GM03348 (cell line): ENCODE measurements at regions not wholly inside any gene's neighbourhood (a gene's known extent, or its start where the extent isn't known, plus 50 kb on each side); places are given as distances from the start of the nearest gene placed in this dataset.
"Not testable (repeated sequence)": the region's sequence is repeated elsewhere in the genome, so short reads cannot be mapped to it uniquely, and the experiment has no call there.

Experiments
- DNase-seq: peaks from one replicate; pipeline ENCODE4 v3.0.0; 2012; ENCODE audit warnings: low spot score

DNA sequence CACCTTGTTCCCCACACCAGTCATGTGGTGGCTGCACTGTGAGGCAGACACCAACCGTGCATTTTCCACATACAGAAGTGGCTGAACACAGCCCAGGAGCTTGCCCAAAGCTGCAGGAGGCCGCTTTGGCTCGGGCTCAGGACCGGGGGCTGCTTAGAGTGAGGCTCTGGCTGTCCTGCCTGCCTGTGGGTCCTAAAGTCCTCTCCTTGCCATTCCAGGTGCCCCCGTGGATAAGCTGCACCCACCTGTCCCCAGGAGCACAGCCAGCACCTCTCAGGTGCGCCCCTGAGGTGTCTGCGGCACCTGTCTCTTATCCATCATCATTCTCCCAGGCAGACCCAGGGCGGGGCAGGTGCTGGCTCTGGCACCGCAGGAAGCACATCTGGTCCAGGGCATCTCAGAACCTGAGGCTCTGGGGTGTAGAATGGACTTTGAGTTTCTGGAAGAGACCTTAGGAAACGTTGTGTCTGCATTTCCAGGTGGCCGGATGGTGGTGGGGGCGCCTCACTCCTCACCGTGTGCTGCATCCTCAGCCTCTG lies 180.5 kb upstream of the ZNF469 start:
- no peak for DNase-seq

DNA sequence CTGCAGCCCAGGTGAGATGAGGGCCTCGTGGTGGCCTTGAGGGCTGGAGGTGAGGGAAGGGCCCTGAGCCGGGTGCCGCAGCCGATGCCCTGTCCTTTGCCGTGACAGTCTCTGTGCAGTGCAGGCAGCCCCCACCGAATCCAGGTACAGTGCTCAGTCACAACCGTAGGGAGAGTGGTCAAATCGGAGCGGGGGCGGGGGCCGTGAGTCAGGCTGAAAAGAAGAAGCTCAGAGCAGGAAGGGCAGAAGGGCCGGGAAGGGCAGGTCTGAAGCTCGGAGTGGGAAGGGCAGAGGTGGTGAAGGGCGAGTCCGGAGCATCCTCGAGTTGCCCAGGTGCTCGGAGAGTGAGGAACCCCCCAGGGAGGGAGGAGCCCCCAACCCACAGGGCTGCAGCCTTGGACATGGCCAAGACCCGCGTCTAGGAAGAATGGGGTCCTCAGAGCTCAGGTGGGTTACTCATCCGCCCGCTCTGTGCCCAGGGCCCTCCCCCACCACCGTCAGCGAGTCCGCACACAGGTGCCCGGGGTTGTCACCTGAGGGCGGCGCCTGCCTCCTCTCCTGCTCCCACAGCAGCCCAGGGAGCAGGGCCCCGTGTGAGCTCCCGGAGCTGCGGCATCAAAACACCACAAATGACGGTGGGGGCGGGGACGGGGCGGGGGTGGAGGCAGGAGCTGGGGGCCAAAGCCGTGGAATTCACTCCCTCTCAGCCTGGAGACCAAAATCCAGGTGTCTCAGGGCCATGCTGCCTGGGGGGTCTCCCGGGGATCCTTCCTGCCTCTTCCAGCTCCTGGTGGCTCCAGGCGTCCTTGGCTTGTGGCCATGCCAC lies 179.7 kb upstream of the ZNF469 start:
- DNase-seq: not testable (repeated sequence)

DNA sequence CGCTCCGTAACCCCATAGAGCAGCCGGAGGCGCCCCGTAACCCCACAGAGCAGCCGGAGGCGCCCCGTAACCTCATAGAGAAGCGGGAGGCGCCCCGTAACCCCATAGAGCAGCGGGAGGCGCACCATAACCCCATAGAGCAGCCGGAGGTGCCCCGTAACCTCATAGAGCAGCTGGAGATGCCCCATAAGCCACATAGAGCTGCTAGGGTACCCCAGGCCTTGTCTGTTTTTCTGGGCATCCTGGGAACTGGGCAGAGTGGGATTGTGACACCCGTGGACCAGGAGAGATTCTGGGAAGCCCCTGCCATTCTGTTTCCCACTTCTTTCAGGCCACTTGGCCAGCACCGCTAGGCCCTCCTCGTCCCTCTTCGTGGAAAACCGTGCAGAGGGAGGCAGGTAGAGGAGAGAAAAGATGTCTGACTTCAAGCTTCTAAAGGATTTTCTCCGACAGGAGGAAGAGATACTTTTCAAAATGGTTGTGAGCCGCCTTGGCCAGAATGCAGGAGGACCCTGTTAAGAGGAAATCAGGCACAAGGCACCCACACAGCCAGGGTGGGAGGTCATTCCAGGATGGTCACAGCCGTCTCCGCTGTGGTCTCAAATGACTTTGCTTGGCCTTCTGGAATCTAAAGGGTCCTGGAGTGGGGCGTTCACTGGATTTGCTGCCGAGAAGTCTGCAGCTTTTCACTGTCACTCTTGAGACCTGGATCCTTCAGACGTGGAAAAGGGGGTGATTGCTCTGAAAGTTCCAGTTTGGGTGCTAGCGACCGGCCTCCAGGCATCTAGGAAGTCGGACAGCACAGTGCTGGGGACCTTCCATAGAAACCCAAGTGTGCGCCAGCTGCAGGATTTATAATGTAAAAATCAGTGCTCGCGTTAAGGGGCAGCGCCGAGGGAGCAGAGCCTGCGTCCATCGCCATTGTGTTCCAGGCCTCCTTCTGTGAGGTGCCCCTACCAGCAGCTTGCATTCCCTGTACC lies 178.3 kb upstream of the ZNF469 start:
- not testable (repeated sequence) for DNase-seq

DNA sequence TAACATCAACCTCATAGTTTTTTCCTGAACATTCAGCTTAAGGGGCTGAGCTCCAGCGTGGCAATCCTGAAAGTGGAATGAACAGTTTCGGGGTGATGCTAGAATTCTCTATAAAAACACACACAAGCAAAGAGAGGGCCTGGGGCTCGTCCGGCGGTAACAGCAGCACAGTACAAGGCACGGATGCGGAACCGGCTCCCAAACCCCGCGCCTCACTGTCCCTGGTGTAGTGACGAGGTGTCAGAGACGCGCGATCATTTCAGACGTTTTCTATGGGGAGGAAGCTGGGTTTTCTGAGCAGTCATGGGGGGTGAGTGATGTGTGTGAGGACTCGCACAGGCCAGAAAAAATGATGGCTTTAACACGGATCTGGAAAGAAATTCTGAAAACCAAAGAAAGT lies 177.3 kb upstream of the ZNF469 start:
- not testable (repeated sequence) for DNase-seq

DNA sequence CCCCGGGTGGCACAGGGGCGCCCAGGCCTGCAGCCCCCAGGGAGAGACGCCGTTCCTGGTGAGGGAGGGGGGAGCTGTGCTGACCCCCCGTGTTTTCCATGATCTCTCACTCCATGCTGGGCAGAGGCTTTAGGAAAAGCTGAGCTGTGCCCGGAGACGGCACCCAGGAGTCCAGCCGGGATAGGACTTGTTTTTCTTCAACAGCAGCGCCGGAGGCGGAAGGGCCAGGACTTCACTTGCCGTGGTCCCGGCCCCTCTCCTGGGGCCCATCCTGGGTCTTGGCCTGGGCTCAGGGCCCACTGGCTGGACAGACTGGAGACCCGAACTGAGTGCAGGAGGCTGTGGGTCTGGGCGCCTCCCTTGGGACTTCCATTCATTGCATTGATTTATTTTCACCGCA lies 176.8 kb upstream of the ZNF469 start:
- not testable (repeated sequence) for DNase-seq

DNA sequence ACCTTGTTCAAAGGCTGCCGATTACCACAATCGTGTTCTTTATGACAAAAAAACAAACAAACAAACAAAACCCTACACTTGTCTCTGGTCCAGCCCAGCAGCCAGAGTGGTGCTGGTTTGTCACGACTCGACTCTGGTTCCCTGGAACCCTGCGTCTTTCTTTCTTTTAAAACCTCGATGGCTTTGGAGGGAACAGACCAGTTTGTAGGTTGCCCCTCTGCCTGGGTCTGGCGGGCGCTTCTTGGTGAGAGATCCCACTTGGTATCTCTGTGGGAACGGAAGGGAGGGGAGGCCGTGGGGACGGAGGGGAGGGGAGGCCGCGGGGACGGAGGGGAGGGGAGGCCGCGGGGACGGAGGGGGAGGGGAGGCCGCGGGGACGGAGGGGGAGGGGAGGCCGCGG lies 176.2 kb upstream of the ZNF469 start:
- not testable (repeated sequence) for DNase-seq

DNA sequence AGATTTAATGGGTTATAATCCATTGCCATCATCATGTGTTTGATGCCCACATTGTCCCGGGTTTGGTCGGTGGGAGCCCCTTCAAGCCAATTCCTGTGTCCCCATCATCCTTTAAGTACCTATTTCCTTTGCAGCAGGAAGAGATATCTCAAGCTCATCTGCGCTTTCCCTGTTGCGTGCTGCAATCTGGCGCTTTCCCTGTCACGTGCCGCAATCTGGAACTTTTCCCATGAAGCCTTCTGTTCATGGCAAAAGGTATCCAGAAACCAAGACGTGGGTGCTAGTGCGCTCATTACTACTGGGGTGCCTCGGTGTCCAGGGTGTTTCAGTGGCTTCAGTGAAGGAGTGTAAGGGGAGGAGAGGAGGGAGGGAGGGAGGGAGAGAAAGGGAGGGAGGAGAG lies 174.6 kb upstream of the ZNF469 start:
- DNase-seq: no peak

DNA sequence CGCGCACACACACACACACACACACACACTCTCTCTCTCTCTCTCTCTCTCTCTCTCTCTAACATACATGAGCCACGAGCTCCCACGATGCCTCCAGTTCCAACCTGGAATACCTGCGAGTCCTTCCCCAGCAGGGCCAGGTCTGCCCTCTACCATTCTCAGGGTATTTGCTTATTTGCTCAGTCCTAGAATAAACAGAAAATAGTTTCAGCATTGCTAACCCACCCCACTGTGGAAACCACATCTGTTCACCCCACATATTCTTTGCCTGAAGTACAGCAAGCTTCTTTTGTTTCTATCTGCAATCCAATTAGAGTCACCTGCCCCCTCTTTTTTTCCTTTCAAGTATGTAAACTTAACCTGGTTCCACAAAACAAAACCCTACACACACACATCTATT lies 174.0 kb upstream of the ZNF469 start:
- not testable (repeated sequence) for DNase-seq

DNA sequence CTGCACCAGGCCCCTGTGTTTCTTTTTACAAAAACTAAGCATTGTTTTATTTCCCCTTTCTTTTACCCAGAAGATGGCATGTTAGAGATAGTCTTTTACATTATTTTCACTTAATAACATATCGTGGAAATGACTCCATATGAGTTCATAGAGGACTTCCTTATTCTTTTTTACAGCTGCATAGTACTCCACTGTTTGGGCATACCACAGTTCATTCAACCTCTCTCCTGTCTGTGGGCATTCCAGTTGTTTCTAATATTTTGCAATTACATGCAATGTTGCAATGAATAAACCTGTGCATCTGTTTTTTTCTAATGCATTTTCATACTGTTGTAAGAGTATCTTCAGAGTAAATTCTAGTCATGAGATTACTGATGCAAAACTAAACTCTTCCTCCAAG lies 173.2 kb upstream of the ZNF469 start:
- DNase-seq: not testable (repeated sequence)

DNA sequence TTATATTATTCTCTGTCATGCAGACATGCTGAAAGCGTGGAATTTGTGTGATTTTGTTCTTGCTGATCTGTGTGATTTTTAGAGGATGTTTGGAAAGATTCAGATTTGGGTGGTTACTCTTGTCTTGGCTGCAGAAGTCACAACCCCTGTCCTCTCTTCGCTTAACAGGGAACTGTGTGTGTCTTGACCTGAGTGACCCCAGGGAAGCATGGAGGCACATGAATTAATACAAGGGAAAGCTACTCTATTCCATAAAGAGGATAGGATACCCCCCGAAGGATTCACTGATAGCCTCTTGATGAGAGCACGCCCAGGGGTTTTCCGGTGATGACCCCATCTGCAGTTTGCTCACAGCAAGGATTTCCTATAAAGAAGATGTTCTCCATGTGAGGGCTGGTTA lies 168.8 kb upstream of the ZNF469 start:
- not testable (repeated sequence) for DNase-seq

DNA sequence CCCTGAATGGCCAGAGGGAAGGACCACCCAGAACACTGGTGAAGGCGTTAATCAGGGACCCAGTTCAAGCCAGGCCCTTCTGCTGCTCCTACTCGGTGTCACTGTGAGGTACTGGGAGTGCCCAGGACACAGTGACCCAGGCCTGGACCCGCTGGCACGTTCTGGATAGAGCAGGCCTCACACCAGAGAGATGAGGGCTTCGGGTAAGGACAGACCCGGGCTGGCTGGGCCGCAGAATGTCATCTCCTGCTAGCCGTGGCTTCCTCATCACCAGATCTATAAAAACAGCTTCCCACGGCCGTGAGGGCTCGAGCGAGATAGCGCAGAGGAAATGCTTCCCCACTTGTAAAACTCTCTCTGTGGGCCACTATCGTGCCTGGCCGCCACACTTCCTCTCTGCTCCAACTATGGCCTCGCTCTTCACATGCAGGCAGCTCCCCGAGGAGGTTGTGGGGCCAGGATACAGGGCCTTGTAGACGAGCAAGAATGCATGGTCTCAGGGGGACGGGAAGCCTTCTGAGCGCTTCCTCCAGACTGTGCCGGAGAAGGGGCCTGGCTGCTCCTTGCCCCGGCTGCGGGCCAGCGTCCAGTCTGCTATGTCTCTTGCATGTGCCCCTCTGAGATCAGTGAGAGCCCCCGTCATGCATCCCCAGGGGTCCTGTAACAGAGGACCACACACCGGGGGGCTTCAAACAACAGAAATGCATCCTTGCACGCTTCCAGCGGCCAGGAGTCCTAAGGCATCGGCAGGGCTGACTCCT lies 161.6 kb upstream of the ZNF469 start:
- not testable (repeated sequence) for DNase-seq

DNA sequence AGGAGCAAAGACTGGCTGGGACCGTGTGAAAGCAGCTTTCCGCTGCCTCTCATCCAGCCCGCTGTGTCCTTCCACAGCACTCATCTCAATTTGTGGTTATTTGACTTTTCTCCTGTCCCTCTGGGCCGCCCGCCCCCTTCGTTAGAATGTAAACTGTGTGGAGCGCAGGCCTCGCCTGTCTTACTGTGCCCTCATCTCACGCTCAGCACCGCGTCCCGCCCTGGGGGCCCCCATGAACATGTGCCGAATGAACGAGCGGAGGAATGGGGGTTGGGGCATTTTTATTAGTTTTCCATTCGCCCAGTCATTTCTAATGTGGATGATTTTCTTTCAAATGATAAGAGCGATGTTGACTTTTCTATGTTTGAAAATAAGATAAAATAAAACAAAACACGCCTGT lies 159.1 kb upstream of the ZNF469 start:
- not testable (repeated sequence) for DNase-seq

DNA sequence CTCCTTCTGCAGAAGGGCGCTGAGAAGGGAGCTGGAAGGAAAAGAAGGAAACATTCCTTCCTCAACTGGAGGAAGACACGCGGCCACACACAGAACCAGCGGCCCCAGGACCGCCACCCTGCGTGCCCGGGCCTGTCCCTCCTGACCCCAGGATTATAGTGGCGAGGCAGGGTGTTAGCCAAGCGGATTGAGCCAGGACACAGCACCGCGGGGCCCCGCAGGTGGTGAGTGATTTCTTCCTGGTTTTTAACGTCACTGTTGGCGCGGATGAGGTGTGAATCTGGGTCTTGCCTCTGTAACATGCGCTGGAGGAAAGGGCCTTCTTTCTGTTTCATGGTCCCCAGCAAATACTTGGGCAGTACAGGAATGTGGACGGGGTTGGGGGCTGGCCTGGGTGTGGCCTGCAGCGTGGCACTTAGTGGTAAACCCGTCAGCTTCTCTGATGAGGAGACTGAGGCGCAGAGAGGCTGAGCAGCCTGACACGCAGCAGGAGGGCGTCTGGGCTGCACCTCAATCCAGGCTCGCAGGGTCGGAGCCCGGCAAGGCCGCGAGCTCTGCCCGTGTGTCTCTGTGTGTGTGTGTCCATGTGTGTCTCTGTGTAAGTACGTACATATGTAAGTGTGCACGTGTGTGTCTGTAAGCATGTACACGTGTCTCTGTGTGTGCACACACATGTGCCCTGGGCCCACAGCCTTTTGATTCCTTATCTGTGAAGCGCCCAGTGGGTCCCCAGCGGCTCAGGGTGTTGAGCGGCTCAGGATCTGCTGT lies 158.4 kb upstream of the ZNF469 start:
- DNase-seq: not testable (repeated sequence)

DNA sequence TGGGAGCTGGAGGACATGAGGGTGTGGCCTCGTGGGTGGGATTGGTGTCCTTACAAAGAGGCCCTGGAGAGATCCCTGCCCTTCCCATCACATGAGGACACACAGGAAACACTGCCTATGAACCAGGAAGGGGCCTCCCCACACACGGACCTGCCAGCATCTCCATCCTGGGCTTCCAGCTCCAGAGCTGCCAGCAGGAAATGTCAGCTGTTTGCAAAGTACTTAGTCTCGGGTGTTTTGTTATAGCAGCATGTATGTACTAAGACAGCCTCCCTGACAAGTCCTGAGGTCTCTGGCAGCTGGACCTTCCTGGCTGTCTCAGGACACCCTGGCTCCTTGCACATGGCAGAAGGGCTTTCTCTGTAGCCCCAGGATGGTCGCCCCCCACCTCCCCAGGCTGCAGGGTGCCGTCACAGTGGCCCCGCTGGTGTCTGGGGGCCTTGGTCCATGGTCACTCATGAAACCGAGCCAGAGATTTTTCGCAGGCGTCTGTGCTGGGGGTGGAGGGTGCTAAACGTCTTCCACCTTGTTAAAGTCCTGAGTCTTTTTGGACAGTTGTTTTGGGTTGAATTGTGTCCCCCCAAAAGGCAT lies 157.0 kb upstream of the ZNF469 start:
- DNase-seq: not testable (repeated sequence)

DNA sequence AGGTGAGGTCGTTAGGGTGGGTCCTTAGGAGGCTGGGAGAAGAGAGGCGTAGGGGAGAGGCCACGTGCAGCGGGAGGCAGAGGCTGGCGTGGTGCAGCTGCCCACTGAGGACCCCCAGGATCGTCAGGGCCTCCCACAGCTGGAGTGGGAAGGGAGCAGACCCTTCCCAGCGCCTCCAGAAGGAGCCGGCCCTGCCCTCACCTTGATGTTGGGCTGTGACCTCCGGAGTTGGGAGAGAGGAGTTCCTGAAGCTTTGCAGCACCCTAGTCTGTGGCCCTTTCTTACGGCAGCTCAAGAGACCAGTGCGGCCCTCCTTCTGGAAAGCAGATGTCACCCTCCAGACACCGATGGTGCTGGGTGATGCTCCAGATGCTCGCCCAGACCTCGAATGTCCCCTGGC lies 156.5 kb upstream of the ZNF469 start:
- not testable (repeated sequence) for DNase-seq

DNA sequence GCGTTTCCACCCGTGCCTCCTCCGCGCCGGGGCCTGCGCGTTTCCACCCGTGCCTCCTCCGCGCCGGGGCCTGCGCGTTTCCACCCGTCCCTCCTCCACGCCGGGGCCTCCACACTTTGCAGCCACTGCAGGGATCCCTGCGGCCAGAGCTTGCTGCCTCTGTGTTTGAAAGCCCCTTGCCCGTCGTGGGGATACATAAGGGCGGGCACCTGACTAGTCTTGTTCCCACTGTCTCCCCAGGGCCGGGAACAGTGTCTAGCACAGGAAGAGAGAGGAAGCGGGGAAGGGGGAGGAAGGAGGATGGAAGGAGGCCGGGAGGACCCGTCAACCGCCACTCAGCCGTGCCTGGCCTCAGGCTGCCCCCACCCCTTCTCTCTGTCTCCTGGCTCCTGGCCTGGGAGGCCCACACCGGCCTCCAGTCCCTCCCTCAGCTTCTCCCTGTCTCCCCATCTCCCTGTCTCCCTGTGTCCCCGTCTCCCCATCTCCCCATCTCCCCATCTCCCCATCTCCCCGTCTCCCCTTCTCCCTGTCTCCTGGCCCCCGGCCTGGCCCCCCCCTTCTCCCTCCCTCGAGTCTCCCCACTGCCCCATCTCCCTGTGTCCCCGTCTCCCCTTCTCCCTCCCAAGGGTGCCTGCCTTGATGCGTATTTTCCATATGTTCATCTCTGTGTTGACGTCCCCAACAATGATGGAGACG lies 155.6 kb upstream of the ZNF469 start:
- not testable (repeated sequence) for DNase-seq

DNA sequence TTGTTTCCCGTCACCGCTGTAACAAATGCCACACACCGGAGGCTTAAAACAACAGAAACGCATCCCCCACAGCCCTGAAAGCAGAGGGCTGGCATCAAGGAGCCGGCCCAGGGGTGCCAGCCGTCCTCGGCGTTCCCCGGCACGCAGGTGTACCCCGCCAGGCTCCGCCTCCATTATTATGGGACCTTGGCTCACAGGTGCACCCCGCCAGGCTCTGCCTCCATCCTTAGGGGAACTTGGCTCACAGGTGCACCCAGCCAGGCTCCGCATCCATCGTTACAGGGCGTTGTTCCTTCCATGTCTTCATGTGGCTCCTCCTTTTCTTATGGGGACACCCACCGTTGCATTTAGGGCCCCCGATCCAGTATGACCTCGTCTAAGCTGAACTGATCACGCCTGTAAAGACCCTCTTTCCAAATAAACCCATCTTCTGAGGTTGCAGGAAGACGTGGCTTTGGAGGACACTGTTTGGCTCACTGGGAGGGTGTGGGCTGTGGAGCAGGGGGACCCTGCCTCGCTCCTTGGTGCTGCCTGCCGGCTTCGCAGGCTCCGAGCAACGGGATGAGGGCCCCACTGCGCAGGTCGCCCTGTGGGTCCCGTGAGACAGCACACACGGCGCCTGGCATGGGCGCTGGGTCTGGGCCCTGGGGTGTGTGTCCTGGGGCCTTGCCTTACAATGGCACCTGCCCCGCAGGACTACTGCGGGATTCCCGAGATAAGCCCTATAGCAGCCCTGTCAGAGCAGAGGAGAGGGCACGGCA lies 154.9 kb upstream of the ZNF469 start:
- not testable (repeated sequence) for DNase-seq

DNA sequence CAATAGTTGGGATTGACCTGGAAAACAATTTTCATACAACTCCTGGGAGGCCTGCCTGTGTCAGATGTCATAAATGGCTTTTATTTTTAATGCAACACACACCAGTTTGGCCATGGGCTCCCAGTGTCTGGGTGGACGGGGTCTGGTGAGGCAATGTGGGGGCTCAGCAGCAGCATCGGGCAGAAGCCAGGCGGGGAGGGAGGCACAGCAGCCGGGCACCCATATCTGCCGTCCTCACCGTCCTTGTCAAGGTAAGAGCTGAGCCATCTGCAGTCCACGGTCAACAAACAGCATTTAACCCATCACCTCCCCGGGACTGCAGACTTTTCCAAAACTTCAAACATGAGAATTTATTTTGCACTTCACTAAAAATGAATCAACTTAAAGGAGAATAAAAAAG lies 154.0 kb upstream of the ZNF469 start:
- not testable (repeated sequence) for DNase-seq

DNA sequence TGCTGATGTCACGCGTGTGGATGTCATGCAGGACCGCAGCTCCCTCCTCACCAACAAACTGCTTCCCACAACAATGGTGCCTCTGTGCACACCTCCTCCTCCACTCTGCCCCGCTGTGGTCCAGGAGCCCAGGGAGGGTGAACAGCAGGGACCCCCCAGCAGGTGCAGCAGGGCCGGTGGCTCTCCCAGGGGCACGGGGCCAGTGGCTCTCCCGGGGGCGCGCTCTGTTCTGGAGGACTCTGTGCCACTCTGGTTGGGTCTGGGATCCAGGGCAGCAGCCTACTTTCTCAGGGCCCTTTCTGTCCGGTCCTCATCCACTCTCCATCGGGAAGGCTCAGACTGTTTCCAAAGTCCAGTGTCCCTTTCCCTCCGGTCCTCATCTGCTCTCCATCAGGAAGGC lies 153.0 kb upstream of the ZNF469 start:
- DNase-seq: not testable (repeated sequence)
